IPS-20b (cell line): ENCODE measurements at regions not wholly inside any gene's neighbourhood (a gene's known extent, or its start where the extent isn't known, plus 50 kb on each side); places are given as distances from the start of the nearest gene placed in this dataset.

ENCODE experiments used
- H3K27ac ChIP-seq: one replicate; pipeline ENCODE4 v1.5.1; 2013; ENCODE audit warnings: low read length
- H3K27me3 ChIP-seq: 2 replicates; pipeline ENCODE4 v1.6.1; 2013; ENCODE audit warnings: mild to moderate bottlenecking, low read length, inconsistent platforms; ENCODE audit not compliant: insufficient read depth
- H3K36me3 ChIP-seq: 2 replicates; pipeline ENCODE4 v1.6.1; 2013; ENCODE audit warnings: low read depth, mild to moderate bottlenecking, inconsistent platforms, low read length, moderate library complexity; ENCODE audit not compliant: insufficient read depth
- H3K4me1 ChIP-seq: 2 replicates; pipeline ENCODE4 v1.6.1; 2013; ENCODE audit warnings: mild to moderate bottlenecking, control low read depth, inconsistent platforms, low read length, moderate library complexity; ENCODE audit not compliant: insufficient read depth
- H3K4me3 ChIP-seq: 2 replicates; pipeline ENCODE4 v1.5.1; 2013; ENCODE audit warnings: mild to moderate bottlenecking, low read length, inconsistent platforms
- H3K9ac ChIP-seq: 2 replicates; pipeline ENCODE4 v1.6.1; 2013; ENCODE audit warnings: low read depth, mild to moderate bottlenecking, inconsistent platforms, low read length, moderate library complexity
- H3K9me3 ChIP-seq: 2 replicates; pipeline ENCODE4 v1.6.1; 2013; ENCODE audit warnings: mild to moderate bottlenecking, low read depth, low read length, inconsistent platforms; ENCODE audit not compliant: insufficient read depth

DNA sequence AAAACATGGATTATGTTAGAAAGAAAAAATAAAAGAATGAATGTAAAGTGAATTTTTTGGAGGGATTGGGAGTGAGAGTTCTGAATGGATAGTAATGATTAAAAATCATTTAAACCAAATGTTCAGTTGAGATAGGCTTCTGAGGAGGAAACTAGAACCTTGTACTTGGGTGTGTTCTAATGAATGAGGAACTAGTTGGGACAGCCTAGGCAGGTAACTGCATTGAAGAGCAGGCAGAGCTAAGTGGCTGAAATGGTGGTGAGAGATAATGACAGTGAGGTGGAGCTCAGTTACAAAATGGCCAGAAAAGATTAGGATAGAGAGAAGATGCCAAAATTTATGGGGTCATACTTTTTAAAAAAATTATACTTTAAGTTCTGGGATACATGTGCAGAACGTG, 132.9 kb downstream of the ATP23 start:
- Histone ChIP-seq H3K27me3 (no peaks in the 10 kb centered on the region), H3K4me3 (no peak overlapping the region), H3K9ac (no peak overlapping the region), H3K4me1 (peaks cover 4% of the 10 kb centered on the region; the same call in 1 of the 2 replicates), H3K27ac (no peak overlapping the region), H3K36me3 (no peaks in the 10 kb centered on the region), H3K9me3 (no peaks in the 10 kb centered on the region)

DNA sequence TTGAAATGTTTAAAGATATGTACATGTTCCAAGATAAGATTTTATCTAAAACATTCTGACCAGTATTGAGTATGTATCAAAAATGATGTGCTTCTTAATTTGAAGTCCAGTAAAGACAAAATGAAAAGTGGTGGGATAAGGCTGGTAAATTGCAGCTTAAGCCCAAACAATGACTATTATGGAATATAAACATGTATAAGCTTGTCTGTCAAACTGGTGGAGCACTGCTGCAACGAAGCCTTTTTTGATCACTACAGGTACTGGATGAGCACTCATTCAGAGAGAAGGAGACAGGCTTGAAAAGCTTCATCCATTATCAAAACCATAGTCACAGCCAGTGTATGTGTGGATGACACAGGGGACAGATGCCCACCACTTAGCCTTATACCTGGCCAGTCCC, 138.4 kb downstream of the ATP23 start:
- Histone ChIP-seq H3K36me3 (no peaks in the 10 kb centered on the region), H3K9ac (no peak overlapping the region), H3K27ac (no peak overlapping the region), H3K9me3 (no peaks in the 10 kb centered on the region), H3K27me3 (no peaks in the 10 kb centered on the region), H3K4me1 (peaks cover 4% of the 10 kb centered on the region; the same call in 1 of the 2 replicates), H3K4me3 (no peak overlapping the region)

DNA sequence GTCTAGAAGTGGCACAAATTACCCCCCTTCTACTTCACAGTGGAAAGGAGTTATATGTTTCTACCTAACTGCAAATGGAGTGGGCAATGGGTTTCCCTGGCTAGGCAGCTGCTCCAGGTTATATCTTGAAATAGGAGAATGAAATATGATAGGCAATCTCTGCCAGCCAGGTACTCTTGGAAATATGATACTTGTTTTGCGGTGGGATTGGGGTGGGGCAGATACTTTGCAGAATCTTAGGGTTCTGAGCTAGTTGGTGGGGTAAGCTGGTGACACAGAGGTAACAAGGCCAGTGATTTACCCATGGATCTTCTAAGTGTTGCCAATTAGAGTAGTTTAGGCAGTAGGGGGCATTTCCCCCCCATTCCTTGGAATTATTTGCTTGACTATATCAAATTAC, 140.1 kb downstream of the ATP23 start:
- no peaks in the 10 kb centered on the region for H3K27me3 ChIP-seq
- H3K27ac ChIP-seq, result no peak overlapping the region
- H3K4me1 ChIP-seq, result no peaks in the 10 kb centered on the region
- no peaks in the 10 kb centered on the region for H3K36me3 ChIP-seq
- no peak overlapping the region for H3K4me3 ChIP-seq
- H3K9me3 ChIP-seq, result no peaks in the 10 kb centered on the region
- no peak overlapping the region for H3K9ac ChIP-seq

DNA sequence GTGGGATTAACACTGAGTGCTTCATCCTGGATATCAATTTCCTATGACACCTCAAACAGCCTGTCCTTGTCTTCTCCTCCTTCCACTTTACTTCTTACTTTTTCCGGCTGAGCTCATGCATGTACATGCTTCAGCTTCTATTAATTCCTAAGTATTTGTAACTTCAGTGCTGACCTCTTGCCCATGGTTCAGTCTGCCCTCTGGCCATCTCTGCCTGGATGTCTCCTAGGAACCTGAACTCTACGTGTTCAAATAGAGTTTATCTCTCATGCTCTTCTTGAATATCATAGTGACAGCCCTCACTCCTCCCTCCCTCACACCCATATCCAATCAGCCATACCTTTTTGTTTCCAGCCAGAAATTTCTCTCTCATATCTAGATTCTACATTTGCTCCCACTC, 141.6 kb downstream of the ATP23 start:
- no peak overlapping the region for H3K9ac ChIP-seq
- H3K9me3 ChIP-seq, result no peaks in the 10 kb centered on the region
- H3K27ac ChIP-seq, result no peak overlapping the region
- peaks cover 3% of the 10 kb centered on the region; the same call in 1 of the 2 replicates for H3K4me1 ChIP-seq
- H3K4me3 ChIP-seq, result no peak overlapping the region
- H3K36me3 ChIP-seq, result no peaks in the 10 kb centered on the region
- no peaks in the 10 kb centered on the region for H3K27me3 ChIP-seq

DNA sequence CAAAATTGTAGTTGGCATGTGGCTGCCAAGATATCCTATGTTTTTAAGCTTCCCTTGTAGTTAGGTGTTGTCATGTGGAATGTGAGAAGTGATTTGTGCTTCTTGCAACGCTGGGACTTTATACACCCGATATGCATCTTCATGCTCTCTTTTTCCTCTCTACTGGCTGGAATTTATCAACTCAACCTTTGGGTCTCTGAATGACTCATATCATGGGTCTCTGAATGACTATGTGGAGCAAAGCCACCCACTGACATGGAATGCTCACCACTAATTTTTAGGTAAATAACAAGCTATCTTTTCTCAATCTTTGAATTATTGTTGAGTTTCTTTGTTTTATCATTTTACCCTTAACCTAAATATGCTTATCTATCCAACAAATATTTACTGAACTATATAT, 144.6 kb downstream of the ATP23 start:
- Histone ChIP-seq H3K4me3 (no peak overlapping the region), H3K4me1 (peaks cover 3% of the 10 kb centered on the region; the same call in 1 of the 2 replicates), H3K9ac (no peak overlapping the region), H3K9me3 (no peaks in the 10 kb centered on the region), H3K36me3 (no peaks in the 10 kb centered on the region), H3K27ac (no peak overlapping the region), H3K27me3 (no peaks in the 10 kb centered on the region)

DNA sequence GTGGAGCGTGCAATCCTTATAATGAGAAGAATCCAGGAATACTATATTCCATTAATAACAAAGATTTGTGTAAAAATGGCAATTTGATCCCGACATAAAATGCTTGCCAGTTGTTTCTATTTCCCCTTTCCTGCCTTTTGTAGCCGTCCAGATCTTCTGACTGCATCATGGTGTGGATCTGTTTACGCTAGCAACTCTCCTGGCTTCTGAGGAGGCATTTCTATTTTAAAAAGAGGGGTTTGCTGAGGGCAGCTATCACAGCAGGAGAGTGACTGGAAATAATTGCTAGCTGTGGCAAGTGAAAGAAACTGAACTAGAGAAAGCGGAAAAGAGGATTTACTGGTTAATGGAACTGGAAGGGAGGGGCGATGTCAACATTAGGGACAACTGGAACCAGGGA, 145.6 kb downstream of the ATP23 start:
- Histone ChIP-seq H3K4me1 (peaks cover 3% of the 10 kb centered on the region; the same call in 1 of the 2 replicates), H3K9ac (no peak overlapping the region), H3K27me3 (no peaks in the 10 kb centered on the region), H3K9me3 (no peaks in the 10 kb centered on the region), H3K4me3 (no peak overlapping the region), H3K36me3 (no peaks in the 10 kb centered on the region), H3K27ac (no peak overlapping the region)

DNA sequence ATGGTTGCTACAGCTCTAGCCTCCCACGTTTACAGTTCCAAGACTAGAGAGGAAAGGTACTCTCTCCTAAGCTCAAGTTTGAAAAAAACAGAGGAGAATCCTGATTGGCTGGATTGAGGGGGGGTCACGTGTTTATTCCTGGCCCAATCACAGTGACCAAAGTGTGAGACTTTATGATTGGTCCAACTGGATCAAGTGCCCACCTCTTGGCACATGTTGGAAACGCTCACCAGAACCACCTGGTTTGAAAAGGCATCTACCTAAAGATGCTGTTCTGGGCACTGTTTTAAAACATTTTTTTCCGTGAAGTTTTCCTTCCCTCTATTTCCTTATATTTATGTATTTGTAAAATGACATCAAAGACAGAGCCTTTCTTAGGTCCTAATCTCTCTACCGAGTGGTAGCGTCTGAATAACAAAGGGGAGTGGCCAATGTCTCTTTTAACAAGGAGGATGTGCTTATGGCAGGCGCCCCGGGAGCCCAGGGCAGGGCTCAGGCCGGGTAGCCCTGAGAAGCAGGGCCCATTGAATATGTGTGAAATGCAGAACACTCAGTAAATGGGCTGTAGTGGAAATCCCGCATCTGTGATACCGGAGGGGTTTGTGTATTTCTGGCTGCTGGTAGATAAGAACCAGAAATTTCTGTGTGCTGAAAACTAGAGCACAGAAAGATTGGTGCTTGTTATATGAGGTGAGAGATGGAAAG, 146.2 kb downstream of the ATP23 start:
- Histone ChIP-seq H3K4me3 (no peak overlapping the region), H3K36me3 (no peaks in the 10 kb centered on the region), H3K27ac (no peak overlapping the region), H3K9me3 (no peaks in the 10 kb centered on the region), H3K9ac (no peak overlapping the region), H3K27me3 (no peaks in the 10 kb centered on the region), H3K4me1 (peaks cover 3% of the 10 kb centered on the region; the same call in 1 of the 2 replicates)

DNA sequence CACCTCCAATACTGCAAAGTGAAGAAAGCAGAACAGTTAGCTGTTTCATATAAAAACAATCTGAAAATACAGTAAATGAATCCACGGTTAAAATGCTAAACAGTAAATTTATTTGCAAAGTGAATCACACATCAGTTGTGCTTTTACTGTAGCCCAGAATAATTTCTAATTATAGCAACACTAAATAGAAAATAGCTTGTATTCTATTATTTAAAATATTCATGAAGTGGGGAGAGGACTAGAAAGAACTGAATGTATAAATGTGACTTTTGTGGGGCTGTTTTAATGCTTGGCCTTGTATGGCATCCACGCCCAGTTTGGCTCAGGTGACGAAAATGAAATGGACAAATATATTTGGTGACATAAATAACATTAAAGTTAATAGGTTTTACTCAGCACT, 148.2 kb downstream of the ATP23 start:
- no peak overlapping the region for H3K9ac ChIP-seq
- H3K4me1 ChIP-seq, result peaks cover 3% of the 10 kb centered on the region; the same call in 1 of the 2 replicates
- no peak overlapping the region for H3K4me3 ChIP-seq
- H3K27ac ChIP-seq, result no peak overlapping the region
- H3K9me3 ChIP-seq, result no peaks in the 10 kb centered on the region
- H3K36me3 ChIP-seq, result no peaks in the 10 kb centered on the region
- H3K27me3 ChIP-seq, result no peaks in the 10 kb centered on the region

DNA sequence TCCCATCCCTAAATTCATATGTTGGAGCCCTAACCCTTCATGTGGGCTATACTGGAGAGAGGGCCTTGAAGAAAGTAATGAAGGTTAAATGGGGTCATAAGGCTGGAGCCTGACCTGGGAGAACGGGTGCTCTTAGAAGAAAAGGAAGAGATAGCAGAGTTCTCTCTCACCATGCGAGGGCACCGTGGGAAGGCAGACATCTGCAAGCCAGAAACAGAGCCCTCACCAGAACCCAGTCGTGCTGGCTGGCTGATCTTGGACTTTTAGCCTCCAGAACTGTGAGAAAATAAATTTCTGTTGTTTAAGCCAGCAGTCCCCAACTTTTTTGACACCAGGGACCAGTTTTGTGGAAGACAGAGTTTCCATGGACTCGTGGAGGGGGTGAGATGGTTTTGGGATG, 149.3 kb downstream of the ATP23 start:
- no peak overlapping the region for H3K9ac ChIP-seq
- peaks cover 3% of the 10 kb centered on the region; the same call in 1 of the 2 replicates for H3K4me1 ChIP-seq
- no peak overlapping the region for H3K27ac ChIP-seq
- no peak overlapping the region for H3K4me3 ChIP-seq
- no peaks in the 10 kb centered on the region for H3K27me3 ChIP-seq
- H3K36me3 ChIP-seq, result no peaks in the 10 kb centered on the region
- no peaks in the 10 kb centered on the region for H3K9me3 ChIP-seq

DNA sequence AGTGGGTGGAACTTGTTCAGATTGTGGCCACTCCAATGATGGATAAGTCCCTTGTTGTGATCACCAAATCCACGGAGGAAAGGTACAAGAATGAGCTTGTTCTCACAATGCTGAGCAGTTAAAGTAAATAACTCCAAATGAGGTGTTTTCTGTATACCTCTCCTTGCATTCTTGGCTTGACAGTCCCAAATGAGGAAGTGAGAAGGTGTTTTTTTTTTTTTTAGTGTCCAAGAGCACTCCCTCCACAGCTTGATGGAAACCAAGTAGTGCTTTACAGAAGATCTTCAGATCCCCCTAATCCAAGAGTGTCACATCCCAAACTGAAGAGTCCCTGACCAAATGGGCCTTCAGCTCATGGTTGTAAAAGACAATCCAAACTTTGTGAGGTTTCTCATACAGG, 153.6 kb downstream of the ATP23 start:
- no peaks in the 10 kb centered on the region for H3K4me1 ChIP-seq
- no peak overlapping the region for H3K4me3 ChIP-seq
- H3K27me3 ChIP-seq, result no peaks in the 10 kb centered on the region
- H3K9ac ChIP-seq, result no peak overlapping the region
- H3K27ac ChIP-seq, result no peak overlapping the region
- no peaks in the 10 kb centered on the region for H3K9me3 ChIP-seq
- H3K36me3 ChIP-seq, result no peaks in the 10 kb centered on the region

DNA sequence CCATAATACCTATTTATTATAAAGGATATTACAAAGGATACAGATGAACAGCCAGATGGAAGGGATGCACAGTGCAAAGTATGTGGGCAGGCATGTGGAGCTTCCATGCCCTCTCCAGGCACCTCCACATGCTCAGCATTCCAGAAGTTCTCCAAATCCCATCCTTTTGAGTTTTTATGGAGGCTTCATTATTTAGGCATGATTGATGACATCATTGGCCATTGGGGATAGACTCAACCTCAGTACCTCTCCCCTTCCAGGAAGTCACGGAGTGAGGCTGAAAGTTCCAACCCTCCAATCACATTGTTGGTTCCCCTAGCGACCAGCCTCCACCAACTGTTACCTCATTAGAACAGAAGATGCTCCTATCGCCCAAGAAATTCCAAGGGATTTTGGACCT, 156.4 kb downstream of the ATP23 start:
- Histone ChIP-seq H3K27ac (no peak overlapping the region), H3K9ac (no peak overlapping the region), H3K27me3 (no peaks in the 10 kb centered on the region), H3K4me3 (no peak overlapping the region), H3K4me1 (no peaks in the 10 kb centered on the region), H3K36me3 (no peaks in the 10 kb centered on the region), H3K9me3 (peaks cover 7% of the 10 kb centered on the region; the same call in 1 of the 2 replicates)

DNA sequence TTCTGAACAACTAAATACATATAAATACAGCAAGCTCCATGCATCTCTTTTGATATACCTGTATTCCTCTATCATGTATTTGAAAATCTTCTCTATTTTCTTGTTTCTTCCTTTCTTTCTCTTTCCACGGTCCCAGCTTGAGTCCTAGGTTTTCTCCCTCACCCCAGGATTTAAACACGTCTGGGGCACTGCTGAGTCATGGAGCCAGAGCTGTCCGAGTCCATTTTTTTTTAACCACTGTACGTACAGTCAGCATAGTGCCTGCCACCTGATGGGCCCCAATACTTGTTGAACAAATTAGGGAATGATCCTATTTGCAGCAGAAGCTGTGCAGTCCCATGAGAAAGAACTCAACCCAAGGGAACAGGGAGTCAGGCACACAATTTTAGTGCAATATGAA, 158.1 kb downstream of the ATP23 start:
- Histone ChIP-seq H3K4me3 (no peak overlapping the region), H3K27me3 (no peaks in the 10 kb centered on the region), H3K36me3 (no peaks in the 10 kb centered on the region), H3K9ac (no peak overlapping the region), H3K27ac (no peak overlapping the region), H3K4me1 (no peaks in the 10 kb centered on the region), H3K9me3 (peaks cover 7% of the 10 kb centered on the region; the same call in 1 of the 2 replicates)
